HG02981 (cell line): ENCODE measurements at regions not wholly inside any gene's neighbourhood (a gene's known extent, or its start where the extent isn't known, plus 50 kb on each side); places are given as distances from the start of the nearest gene placed in this dataset.
"Not testable (repeated sequence)": the region's sequence is repeated elsewhere in the genome, so short reads cannot be mapped to it uniquely, and the experiment has no call there.

Experiments
- ATAC-seq: cut with Tn5 transposase; IDR thresholded peaks from one replicate; pipeline ENCODE4 v1.9.1; 2021; ENCODE audit warnings: mild to moderate bottlenecking, moderate library complexity; ENCODE audit not compliant: unreplicated experiment

DNA sequence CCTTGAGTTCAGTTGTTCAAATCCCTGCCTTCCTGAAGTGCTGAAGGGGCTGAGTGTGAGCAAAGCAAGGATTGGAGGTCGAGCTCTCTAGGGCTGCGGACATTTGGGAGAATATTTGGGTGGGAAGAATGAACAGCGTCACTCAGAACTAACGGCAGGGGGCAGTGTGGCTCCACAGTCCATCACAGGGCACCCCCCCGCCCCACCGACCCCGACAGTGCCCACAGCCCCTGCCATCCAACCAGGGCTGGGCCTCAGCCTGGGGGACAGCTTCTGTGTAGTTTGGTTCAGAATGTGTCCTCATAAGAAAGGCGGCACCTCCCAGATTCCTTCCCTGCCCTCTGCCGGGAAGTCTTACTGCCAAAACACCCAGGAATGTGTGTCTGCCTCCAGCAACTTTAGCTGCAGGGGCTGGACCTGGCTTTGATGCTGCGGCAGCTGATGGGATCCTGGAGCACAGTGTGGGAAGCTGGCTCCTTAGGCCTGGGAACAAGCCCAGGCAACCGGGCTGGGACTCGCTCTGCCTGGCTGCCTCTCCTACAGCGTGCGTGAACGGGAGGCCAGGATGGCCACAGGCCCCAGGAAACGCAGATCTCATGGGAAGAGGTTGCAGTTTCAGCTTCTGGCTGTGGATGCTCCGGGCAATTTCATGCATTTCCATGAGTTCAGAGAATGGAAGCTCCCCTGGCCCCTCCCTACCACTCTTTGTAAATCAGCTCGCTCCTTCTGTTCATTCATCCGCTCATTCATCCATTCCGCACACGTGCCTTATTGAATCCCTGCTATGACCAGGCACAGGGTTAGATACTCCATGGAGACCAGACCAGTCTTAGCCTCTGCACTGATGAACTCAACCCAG, 104.9 kb upstream of the TMPRSS2 start:
- ATAC-seq, result no peak

DNA sequence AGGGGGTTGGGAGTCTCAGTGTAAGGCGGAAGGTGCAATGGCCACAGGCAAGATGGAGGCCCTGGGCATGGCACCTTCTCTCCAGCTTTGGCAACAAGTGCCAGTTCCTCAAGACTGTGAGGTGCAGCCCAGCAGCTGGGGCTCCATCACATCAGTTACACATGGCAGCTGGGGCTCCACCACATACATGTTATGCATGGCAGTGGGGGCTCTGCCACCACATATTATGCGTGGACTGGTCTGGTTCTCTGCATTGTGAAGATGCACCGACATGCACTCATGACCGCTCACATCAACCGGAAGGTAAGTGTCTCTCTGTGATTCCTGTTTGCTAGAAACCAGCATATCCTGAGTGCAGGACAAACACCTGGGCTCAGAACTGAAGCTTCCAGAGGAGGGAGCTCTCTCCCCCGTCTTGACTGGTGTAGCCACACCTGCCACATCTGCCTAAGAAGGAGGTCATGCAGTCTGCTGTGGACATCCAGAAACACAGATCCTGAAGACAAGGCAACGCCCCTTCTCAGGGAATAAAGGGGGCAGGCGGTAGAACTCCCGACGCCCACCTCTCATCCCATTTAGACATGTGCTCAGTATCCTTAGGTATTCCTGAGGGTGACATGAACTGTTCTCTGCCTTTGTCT, 104.1 kb upstream of the TMPRSS2 start:
- ATAC-seq, result no peak

DNA sequence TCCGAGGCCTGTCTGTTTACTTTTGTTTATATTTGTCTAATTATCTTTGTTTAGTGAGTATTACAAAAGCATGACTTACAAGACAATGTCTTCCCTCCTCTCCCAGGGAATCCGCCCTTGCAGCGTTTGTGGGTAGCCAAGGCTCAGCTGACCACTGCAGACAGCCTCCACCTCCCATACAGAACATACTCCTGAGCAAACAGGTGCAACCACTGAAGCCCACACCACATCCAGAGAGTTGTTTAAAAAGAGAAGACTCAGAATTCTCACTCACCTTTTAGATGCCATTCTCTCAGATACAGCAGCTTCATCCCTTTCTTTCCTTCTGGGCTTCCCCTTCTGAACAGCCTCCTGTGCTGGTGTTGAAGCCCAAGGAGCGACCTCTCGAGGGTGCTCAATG, 103.5 kb upstream of the TMPRSS2 start:
- ATAC-seq, result no peak

DNA sequence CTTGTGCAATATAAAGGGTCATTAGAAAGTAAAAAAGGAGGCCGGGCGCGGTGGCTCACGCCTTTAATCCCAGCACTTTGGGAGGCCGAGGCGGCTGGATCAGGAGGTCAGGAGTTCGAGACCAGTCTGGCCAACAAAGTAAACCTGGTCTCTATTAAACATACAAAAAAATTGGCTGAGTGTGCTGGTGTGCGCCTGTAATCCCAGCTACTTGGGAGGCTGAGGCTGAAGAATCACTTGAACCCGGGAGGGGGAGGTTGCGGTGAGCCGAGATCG, 102.8 kb upstream of the TMPRSS2 start:
- not testable (repeated sequence) for ATAC-seq

DNA sequence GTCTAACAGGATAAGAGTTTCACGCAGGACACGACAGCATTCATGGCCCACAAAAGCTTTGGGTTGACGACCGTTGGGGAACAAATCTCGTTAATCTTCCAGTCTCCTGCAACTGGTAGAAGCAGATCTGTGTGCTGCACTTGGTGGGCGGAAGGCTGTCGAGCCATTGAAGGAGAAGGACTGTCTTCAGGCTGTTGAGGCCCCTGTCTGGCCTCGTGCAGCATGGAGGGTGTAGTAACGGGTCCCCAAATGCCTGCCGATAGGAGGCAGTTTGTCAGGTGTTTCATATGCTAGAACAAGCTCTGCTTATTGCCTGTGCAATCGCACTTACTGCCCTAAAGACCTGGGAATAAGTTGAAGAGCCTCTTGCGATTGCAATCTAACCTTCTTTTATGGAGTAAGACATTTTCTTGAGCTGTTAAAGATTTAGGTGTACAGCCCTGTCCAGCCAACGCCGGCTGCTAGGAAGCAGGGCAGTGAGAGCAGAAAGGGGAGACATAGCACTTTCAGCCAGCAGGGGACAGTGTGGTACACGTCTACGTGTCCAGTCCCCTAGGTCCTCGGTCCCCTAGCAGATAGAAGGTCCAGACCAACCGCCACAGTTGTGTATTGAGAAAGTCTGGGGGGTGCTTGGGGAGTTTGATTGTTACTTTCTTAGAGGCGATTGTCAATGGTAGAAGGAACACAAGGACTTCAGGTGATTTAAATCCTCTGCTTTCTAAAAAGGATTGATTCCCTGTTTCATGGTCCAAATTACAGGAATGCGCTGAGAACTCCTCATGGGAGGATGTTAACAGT, 102.3 kb upstream of the TMPRSS2 start:
- no peak for ATAC-seq

DNA sequence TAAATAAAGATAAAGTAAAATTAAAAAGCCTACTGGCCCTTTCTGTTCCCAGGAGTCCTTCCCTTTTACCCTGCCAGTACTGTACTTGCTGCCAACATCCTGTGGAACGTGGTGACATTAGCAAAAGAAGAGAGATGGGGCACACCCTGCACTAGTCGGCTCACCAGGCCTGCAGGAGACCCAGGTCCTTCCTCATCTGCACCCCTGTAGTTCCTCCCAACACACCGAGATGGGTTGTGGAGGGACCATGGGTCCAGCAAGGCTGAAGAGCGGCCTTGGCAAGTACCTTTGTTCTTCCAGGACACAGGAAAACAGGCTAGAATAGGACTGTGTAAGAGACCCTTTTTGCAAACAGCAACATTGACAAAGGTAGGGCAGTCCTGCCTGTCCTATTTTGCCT, 98.7 kb upstream of the TMPRSS2 start:
- no peak for ATAC-seq

DNA sequence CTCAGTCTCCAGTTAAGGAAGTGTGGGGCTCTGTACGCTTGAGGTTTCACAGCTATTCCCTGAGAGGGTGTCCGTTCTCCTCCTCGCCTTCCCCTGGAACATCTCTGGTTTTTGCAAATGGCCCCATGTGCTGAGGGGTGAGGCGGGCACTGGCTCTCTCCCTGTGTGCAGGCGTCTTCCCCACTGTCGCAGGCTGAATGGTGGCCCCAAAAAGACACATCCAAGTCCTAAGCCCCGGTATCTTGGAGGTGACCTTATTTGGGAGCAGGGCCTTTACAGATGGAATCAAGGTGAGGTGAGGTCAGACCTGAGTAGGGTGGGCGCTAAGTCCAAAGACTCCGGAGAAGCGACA, 98.0 kb upstream of the TMPRSS2 start:
- no peak for ATAC-seq

DNA sequence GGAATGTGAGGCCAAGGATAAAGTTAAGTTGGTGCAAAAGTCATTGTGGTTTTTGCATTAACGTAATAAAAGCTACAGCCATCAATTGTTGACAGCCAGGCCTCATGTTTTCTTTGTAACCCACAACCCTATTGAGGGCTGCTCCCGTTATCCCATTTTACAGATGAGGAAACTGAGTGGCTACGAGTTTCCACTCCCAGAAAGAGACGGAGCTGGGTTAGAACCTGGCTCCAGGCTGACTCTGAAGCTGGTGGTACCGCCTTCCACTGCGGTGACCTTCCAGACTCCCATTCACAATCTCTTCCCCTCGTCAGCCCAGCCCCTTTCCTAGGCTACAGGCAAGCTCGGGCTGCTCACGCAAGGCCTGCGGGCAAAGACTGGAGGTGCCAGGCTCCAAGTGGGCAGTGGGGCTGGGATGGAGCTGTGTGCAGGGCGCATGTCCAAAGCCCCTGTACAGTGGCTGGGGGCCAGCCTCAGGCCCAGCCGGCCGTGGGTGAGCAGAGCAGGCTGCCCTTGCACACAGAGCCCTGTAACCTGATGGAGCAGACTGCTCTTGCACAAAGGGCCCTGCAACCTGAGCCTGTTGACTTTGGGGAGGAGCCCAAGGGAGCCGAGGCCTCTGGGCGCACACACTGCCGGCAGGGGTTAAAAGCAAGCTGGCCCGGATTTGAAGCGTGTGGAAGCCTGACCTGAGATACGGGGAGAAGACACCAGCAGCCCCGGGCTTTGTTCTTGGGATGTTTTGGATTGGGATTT, 97.4 kb upstream of the TMPRSS2 start:
- no peak for ATAC-seq

DNA sequence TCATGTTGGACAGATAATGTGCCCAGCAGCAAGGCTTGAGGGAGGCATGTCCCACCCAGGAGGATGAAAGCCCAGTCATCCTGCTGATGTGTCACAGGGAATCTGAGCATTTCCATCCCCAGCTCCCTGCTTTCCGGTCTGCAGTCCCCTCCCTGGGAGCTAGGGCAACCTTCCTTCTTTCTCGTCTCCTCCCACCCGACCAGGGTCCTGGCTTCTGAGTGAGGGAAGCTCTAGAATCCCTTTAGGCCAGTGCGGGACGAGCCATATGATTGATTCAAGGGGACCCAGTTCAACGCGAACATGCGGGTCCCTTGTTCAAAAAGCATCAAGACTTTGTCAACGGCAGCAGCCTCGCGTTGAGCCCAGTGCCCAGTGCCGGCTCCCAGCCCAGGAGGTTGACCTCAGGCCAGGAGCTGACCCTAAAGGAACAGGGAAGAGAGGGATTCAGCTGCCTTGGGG, 96.7 kb upstream of the TMPRSS2 start:
- ATAC-seq, result no peak

DNA sequence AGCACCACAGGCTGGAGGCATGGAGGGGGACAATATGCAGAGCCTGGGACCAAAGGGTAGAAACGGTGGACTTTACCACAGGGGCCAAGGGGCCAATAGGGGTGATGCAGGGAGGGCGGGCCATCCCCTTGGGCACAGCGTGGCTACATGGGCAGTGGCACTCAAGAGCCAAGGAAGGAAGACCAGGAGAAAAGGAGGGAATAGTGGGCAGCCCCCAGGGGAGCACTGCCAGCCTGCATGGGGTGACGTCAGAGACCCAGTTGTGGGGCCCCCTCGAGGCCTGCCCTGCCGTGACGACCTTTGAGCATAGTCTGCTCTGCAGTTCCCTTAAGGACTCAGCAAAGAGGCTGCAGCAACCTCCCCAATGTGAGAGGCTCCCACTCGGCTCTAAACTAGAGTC, 95.5 kb upstream of the TMPRSS2 start:
- no peak for ATAC-seq

DNA sequence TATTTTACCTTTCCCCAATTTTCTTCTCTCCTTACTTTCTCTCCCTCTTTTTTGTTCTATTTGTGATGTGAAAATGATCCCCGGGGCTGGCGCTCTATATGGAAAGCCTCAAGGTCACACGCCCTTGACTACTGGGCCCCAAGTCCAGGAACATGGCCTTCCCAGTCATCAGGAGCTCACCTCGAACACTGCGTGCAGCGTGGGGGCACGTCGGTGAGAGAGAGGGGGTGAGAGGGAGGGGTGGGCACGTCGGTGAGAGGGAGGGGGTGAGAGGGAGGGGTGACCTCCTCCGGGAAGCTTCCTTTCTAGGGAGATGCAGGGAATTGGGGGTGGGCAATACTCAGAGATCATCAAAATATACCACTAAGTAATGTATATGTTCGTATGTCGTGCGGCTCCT, 94.6 kb upstream of the TMPRSS2 start:
- ATAC-seq, result no peak

DNA sequence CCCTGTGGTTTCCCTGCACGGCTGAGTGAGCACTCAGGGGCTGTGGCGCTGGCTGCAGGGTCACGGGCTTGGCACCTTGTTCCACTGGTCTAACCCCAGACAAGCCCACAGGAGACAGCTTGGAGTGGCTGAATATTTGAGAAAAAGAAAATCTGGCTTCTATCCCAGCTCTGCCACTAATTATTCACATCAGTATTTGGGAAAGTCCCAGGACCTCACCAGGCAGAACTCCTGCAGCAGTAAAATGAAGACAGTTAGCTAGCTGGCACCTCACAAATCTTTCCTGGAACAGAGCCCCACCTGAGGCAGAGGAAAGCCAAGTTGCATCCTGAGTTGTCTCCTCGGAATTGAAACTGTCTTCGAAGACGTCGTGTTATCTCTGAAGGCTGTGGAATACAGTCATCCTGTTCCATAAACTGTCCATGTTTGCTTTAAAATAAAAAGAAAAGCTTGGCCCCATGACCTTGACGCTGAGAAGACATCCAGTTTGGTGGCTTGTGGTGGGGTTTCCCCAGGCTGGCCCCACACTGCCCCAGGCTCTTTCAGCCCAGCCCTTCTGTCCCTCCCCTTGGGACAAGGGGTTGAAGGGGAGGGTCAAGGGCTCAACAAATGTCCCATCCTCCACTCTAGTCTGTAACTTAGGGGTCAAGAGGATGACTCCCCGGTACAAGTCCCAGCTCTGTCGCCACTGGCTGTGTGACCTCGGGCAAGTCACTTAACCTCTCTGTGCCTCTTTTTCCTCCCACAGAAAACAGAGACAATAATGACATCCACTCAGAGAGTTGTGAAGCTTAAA, 93.8 kb upstream of the TMPRSS2 start:
- no peak for ATAC-seq

DNA sequence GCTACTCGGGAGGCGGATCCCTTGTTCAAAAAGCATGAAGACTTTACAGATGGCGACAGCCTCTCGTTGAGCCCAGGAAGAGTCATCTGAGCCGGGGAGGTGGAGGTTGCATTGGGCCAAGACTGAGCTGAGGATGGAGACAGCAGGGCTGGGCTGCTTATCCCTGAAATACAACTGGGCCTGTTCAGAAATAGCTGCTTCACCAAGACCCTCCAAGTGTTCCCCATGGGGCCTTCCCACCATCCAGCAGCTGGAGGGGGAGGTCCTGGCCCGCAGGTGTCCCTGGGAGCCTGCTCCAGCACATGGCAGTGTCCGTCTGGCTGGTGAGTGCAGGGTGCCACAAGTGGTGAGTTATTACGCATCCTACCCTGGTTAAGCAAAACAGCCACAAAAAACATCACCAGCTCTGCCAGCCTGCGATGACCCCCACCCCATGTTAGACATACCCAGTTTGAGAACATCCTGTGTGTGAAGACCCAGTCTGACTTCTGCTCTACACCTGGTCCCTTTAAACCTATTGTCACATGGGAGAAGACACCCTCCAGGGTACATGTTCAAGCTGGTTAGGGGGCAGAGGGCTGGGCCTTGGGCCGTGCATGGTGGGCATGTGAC, 93.1 kb upstream of the TMPRSS2 start:
- ATAC-seq, result no peak

DNA sequence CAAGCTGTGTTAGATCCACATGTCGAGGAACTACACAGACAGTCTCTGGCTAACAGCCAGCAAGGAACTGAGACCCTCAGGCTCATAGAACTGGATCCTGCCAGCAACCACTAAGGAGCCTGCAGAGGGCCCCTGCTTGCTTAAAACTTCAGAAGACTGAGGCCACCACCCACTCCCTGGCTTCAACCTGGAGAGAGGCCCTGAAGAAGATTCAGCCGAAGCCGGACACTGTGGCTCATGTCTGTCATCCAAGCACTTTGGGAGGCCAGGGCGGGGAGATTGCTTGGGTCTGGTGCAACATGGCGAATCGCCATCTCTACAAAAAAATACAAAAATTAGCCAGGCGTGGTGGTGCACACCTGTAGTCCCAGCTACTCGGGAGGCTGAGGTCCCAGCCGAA, 92.6 kb upstream of the TMPRSS2 start:
- ATAC-seq, result no peak

DNA sequence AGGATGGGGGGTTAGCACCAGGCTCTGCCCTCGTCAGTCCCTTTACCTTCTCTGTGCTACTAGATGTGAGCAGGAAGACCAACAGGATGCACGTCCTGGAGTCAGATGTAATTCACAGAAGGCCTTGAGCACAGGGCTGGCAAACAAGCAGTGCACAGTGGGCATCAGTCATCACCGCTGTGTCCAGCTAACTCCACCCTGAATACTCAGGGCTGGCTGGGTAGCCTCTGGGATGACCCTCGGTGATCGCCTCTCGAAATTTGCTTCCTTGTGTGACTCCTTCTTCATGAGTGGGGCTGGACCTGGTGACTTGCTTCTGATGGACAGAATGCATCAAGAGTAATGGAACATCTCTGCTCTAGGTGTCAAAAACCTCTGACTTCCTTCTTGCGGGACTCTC, 92.2 kb upstream of the TMPRSS2 start:
- no peak for ATAC-seq

DNA sequence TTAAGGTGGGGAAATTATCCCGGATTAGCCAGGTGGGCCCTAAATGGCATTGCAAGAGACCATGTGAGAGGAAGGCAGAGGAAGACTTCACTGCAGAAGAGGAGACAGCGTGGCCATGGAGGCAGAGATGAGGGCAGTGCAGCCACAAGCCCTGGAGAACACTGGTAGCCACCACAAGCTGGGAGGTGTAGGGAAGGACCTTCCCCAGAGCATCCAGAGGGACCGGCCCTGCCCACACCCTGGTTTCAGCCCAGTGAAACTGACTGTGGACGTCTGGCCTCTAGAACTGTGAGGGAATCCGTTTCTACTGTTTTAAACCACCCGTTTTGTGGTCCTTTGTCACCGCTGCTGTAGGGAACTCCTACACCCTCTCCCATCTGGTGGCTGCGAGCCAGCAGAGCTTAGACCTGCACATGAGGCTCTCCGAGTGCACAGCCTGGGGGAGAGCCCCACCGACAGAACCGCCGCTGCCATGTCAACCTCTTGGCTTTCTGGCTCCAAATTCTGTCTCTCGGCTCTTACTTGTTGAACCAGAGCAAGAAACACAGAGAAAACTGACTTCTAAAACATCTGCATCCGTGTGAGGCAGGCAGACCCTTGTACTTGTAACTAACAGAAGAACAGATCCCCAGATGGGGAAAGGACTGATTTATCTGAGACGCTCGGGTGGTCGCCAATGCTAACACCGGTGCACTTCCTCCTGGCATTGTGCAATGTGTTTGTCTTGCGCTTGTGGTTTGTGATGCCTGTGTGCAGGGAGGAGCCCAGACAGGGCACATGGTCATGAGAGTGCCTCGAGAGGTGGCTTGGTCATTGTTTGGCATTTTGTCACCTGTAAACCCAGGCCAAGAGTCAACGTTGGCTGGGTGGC, 90.8 kb upstream of the TMPRSS2 start:
- no peak for ATAC-seq

DNA sequence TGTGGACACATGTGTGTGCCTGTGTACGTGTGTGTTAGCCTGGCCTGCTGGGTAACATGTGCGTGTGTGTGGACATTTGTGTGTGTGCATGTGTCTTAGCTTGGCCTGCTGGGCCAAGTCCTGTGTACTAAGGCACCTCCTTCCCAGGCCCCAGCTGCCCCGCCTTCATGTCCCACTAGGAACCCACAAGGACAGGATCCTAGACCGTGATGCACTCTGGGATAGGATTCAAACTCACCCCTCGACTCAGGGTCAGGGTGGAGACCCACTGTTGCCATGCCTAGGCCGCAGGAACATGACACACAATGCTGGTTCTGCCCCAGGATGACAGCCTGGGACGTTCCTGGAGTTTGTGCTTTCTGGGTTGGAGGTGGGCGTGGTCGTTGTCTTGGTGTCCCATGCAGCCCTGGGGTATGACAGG, 89.9 kb upstream of the TMPRSS2 start:
- ATAC-seq, result no peak

DNA sequence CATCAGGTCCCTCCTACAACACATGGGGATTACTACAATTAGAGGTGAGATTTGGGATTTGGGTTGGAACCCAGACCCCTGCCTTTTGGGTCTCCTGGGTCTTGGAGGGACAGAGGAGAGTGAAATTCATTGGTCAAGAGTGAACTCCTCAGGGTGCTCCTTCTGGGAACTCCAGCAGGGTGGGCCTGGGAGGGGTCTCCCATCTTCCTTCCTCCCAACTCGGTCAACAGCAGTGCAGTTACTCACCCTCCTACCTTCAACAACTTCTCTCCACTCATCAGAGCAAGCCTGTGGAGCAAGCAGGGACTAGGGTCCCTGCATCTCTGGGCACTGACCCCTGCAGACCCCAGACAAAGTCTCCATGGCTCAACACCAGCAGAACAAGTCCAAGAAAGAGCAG, 89.3 kb upstream of the TMPRSS2 start:
- ATAC-seq, result no peak
